ENCODE measurements at regions not wholly inside any gene's neighbourhood (a gene's known extent, or its start where the extent isn't known, plus 50 kb on each side); places are given as distances from the start of the nearest gene placed in this dataset.

DNA sequence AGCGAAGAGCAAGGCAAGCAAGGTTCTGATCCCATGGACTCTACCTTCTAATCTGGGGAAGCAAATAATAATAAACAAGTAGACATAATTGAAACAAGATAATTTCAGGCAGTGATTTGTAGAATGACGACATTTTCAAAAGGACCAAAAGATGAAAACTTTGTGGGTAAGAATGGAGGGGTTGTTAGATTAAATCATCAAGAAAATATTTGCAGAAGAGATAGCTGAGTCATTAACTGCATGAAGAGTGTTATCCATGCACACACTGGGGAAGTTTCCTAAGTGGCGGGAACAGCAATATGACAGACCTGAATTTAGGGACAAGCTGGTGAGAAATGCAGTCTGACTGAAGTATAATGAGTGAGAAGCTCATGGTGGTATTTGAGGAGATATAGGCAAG is 583.1 kb upstream of the RGS18 start:
- no peaks in the 10 kb centered on the region for H3K27me3 ChIP-seq (ENCODE audit: control insufficient read depth in 1 of 2, insufficient read depth in 2 of 2, low read length in 2 of 2)
- under 1% methylated on average over 3 of the region's 3 CpGs for WGBS (ENCODE audit: low lambda C conversion rate)
- CTCF ChIA-PET (ENCODE audit: low intra/inter-chr PET ratio, low total read pairs) = no interaction called here
- no peak overlapping the region for H3K27ac ChIP-seq (ENCODE audit: extremely low read length, insufficient read depth, low read length)
- H3K4me1 ChIP-seq (ENCODE audit: insufficient read depth, low read length) = no peaks in the 10 kb centered on the region
- POLR2A ChIA-PET = no interaction called here
- H3K36me3 ChIP-seq (replicated peaks in 1 of 2; ENCODE audit: control insufficient read depth in 1 of 2, insufficient read depth in 2 of 2, low read length in 2 of 2) = no peaks in the 10 kb centered on the region
- ATAC-seq = no peak
- H4K20me1 ChIP-seq (ENCODE audit: insufficient read depth, low read length) = no peaks in the 10 kb centered on the region; the same call in 1 of the 2 replicates
- FAIRE-seq = no peak
- TF ChIP-seq NR3C1 (CRISPR knock-in tag; IDR thresholded peaks at IDR 0.05) = no peak
- no peak for TF ChIP-seq RFX5 (IDR thresholded peaks at IDR 0.05; ENCODE audit: low read depth, low read length)
- TF ChIP-seq JUN (CRISPR knock-in tag; IDR thresholded peaks at IDR 0.05) = no peak
- no peak for TF ChIP-seq ZNF589 (CRISPR knock-in tag; conservative IDR thresholded peaks at IDR 0.05)
- no peak for TF ChIP-seq ZNF431 (CRISPR knock-in tag; IDR thresholded peaks at IDR 0.05; ENCODE audit: borderline replicate concordance, low read depth)
- TF ChIP-seq YEATS4 (CRISPR knock-in tag; IDR thresholded peaks at IDR 0.05; ENCODE audit: borderline replicate concordance) = no peak
- no peak overlapping the region for H2AFZ ChIP-seq (ENCODE audit: low read length)
- in situ Hi-C loops (cut with HindIII; ENCODE audit: extremely low pct_ligation_motif_present, low pct_unique_long_range_greater_than_20kb) = no loop called here
- H3K9me3 ChIP-seq (ENCODE audit: low read length) = no peaks in the 10 kb centered on the region
- no peak overlapping the region for H3K9ac ChIP-seq (ENCODE audit: insufficient read depth, low read depth, low read length)
- DNase-seq (ENCODE audit: low spot score) = no peak
- intact Hi-C loops (cut with micrococcal nuclease; ENCODE audit: unreplicated experiment) = no loop called here
- no peak overlapping the region for H3K4me3 ChIP-seq (replicated peaks in 1 of 3; ENCODE audit: insufficient read depth in 1 of 3, low read depth in 2 of 3, low read length in 3 of 3)
- H3K79me2 ChIP-seq (ENCODE audit: insufficient read depth, low read length) = no peaks in the 10 kb centered on the region
- H3K4me2 ChIP-seq (ENCODE audit: low read depth, low read length) = no peak overlapping the region
- no TSS peak for BruUV-seq (replicated peaks)

GRCh38 chr1:191575746-191576145 is 582.5 kb upstream of the RGS18 start:
- no peaks in the 10 kb centered on the region for H3K79me2 ChIP-seq (ENCODE audit: insufficient read depth, low read length)
- intact Hi-C loops (cut with micrococcal nuclease; ENCODE audit: unreplicated experiment) (no loop called here), in situ Hi-C loops (cut with HindIII; ENCODE audit: extremely low pct_ligation_motif_present, low pct_unique_long_range_greater_than_20kb) (no loop called here)
- DNase-seq (ENCODE audit: low spot score) (no peak), ATAC-seq (no peak), FAIRE-seq (no peak)
- H3K4me2 ChIP-seq (ENCODE audit: low read depth, low read length) = no peak overlapping the region
- 3% methylated on average over 3 of the region's 3 CpGs for WGBS (ENCODE audit: low lambda C conversion rate)
- H3K4me1 ChIP-seq (ENCODE audit: insufficient read depth, low read length) = no peaks in the 10 kb centered on the region
- ChIA-PET CTCF (ENCODE audit: low intra/inter-chr PET ratio, low total read pairs) (no interaction called here), POLR2A (no interaction called here)
- no peak overlapping the region for H2AFZ ChIP-seq (ENCODE audit: low read length)
- no peaks in the 10 kb centered on the region for H4K20me1 ChIP-seq (ENCODE audit: insufficient read depth, low read length)
- no peak overlapping the region for H3K4me3 ChIP-seq (replicated peaks in 1 of 3; ENCODE audit: insufficient read depth in 1 of 3, low read depth in 2 of 3, low read length in 3 of 3)
- no peak overlapping the region for H3K27ac ChIP-seq (ENCODE audit: extremely low read length, insufficient read depth, low read length)
- no peaks in the 10 kb centered on the region for H3K27me3 ChIP-seq (ENCODE audit: control insufficient read depth in 1 of 2, insufficient read depth in 2 of 2, low read length in 2 of 2)
- no peaks in the 10 kb centered on the region for H3K9me3 ChIP-seq (ENCODE audit: low read length)
- TF ChIP-seq, protein P1, sequence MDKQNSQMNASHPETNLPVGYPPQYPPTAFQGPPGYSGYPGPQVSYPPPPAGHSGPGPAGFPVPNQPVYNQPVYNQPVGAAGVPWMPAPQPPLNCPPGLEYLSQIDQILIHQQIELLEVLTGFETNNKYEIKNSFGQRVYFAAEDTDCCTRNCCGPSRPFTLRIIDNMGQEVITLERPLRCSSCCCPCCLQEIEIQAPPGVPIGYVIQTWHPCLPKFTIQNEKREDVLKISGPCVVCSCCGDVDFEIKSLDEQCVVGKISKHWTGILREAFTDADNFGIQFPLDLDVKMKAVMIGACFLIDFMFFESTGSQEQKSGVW (CRISPR knock-in tag; IDR thresholded peaks at IDR 0.05; ENCODE audit: borderline replicate concordance) = no peak
- TF ChIP-seq CHD4 (IDR thresholded peaks at IDR 0.05; ENCODE audit: borderline replicate concordance, low read length) (no peak), ZNF772 (CRISPR knock-in tag; IDR thresholded peaks at IDR 0.05) (no peak)
- BruUV-seq (replicated peaks) = no TSS peak
- no peaks in the 10 kb centered on the region for H3K36me3 ChIP-seq (replicated peaks in 1 of 2; ENCODE audit: control insufficient read depth in 1 of 2, insufficient read depth in 2 of 2, low read length in 2 of 2)
- no peak overlapping the region for H3K9ac ChIP-seq (ENCODE audit: insufficient read depth, low read depth, low read length)

Data from HepG2 (cell line).